ENCODE measurements at regions not wholly inside any gene's neighbourhood (a gene's known extent, or its start where the extent isn't known, plus 50 kb on each side); places are given as distances from the start of the nearest gene placed in this dataset.

DNA sequence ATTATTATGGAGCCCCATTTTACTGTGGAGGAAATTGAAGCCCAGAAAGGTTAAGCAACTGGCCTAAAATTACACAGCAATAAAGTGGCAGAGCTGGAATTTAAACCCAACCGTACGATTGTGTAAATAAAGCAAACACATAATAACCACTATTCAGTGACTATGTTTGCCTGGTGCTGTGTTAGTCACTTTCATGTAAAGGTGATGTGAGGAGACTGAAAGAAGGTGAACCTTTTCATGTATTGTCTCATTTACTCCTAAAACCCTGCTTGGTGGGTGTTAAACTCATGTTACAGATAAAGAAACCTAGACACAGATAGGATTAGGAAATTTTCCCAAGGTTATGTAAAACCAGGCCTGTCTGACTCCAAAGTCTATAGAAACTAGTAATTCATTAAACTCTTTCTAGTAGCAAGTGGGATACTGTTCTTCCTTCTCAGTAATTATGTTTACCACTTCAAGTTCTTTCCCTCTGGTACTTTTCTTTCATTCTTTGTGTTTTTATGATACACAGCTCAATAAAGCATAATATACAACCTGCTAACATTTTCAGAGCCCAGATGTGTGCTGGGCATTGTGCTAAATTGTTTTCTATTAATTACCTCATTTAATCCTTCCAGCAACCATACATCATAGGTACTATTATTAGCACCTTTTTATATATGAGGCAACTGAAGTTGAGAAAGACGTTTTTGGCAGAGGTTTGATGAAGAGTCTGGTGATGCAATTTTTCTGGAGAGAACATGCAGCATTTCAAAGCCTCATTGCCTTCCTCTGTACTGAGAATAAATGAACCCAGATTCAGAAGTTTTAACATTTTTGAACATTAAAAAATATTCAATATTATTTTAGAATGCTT, 202.7 kb downstream of the SPRY1 start:
- Histone ChIP-seq H3K9me3 (no peaks in the 10 kb centered on the region), H3K4me1 (peaks cover 17% of the 10 kb centered on the region), H3K4me3 (no peak overlapping the region), H3K27ac (peak overlapping the region; percentile 51), H3K36me3 (ENCODE audit: insufficient read depth in 1 of 2, low read depth in 1 of 2) (no peaks in the 10 kb centered on the region), H3K27me3 (ENCODE audit: insufficient read depth in 3 of 3, low read length in 2 of 3) (no peaks in the 10 kb centered on the region)
- DNase-seq: no peak
- intact Hi-C loops (cut with DNase I): loop anchor here in 1 of 2 donors (10.0 kb wide), 1 partner anchor 46 kb away; no protein-coding TSS in a partner anchor
- ATAC-seq: peak; percentile 70 to 97 (median 87)
- 46 to 61% (median 61%) methylated on average over 3 of the region's 3 CpGs for WGBS, 3 donors
- TF ChIP-seq, protein P1, sequence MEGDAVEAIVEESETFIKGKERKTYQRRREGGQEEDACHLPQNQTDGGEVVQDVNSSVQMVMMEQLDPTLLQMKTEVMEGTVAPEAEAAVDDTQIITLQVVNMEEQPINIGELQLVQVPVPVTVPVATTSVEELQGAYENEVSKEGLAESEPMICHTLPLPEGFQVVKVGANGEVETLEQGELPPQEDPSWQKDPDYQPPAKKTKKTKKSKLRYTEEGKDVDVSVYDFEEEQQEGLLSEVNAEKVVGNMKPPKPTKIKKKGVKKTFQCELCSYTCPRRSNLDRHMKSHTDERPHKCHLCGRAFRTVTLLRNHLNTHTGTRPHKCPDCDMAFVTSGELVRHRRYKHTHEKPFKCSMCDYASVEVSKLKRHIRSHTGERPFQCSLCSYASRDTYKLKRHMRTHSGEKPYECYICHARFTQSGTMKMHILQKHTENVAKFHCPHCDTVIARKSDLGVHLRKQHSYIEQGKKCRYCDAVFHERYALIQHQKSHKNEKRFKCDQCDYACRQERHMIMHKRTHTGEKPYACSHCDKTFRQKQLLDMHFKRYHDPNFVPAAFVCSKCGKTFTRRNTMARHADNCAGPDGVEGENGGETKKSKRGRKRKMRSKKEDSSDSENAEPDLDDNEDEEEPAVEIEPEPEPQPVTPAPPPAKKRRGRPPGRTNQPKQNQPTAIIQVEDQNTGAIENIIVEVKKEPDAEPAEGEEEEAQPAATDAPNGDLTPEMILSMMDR (IDR thresholded peaks at IDR 0.05): no peak

DNA sequence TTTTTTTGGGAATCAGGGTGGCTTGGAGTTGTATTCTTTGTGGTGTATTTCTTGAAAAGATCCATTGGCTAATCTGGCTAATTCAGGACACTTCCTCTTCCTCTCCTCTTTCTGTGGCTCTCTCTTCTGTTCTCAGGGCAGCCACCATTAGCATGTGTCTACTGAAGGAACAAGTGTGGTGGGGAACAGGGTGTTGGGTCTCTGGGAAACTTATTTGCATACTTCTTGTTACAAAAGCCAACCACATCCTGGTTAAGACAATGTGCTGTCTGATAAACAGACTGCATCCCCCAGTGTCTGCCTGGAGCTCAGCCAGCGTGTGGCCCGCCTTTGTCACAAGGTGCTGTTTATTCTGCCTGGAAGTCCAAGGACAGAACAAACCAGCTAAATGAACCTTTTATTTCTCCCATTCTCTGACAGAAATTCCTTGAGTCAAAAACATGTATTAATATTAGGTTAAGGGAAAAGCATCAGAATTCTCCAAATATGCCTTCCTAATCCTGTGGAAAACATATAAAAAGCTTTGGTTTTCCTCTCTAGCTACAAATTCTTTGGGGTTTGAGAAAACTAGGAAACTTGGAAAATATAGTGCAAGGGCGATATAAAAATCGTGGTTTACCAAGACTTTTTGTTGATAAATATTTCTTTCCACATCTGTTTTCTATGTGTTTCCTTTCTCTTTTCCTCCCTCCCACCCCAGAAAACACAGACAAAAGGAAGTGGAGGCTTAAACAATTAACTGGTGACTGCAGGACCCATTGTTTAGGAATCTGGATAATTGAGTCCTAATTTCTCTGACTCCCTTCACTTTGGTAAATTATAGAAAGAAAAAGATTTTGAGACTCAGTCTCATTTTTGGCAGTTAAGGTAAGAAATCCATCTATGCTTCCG, 203.6 kb downstream of the SPRY1 start:
- H3K36me3 ChIP-seq (ENCODE audit: insufficient read depth in 1 of 2, low read depth in 1 of 2): no peaks in the 10 kb centered on the region
- H3K27ac ChIP-seq: peak overlapping the region; percentile 51
- intact Hi-C loops (cut with DNase I): loop anchor here in 1 of 2 donors (10.0 kb wide), 1 partner anchor 45 kb away; no protein-coding TSS in a partner anchor

DNA sequence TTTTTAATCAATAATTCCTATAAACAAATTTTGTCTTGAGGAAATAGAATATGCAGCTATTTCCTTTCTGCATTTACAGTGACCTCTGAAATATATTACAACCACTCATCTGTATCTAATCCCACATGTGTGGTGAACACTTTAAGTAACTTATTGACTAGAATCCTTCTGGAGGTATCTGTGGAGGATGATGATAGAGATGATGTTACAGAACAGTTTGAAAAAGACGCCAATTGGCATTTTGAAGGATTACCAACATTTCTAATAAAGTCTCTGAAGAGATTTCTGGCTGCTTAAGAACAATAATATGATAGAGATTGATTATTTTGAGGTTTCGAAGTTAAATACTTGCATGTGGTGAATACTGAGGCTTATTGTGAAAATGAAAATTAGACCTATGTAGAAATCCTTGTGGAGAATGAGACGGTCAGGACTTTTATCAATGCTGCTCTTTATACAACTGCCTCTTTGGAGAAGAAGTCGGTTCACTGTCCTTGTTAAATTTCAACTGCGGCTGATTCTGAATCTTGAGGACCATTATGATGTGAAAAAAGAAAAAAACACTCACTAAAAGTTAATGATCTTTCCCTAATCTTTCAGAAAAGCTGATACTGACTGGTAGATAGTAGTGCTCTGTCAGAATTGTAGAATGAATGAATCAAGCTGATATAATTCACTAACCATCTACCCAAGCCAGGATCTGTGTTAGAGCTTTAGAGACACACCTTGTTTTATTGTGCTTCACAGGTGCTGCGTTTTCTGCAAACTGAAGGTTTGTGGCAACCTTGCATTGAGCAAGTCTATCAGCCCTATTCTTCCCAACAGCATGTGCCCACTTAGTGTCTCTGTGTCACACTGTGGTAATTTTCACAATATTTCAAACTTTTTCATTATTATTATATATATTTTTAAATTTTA, 204.7 kb downstream of the SPRY1 start:
- peak overlapping the region; percentile 51 for H3K27ac ChIP-seq
- intact Hi-C loops (cut with DNase I): no loop called here
- TF ChIP-seq, protein P1 (IDR thresholded peaks at IDR 0.05): no peak

More for the DNA sequence above, 203.6 kb downstream of the SPRY1 start:
- Histone ChIP-seq H3K4me3 (no peak overlapping the region), H3K27me3 (ENCODE audit: insufficient read depth in 3 of 3, low read length in 2 of 3) (no peaks in the 10 kb centered on the region), H3K9me3 (no peaks in the 10 kb centered on the region), H3K4me1 (peaks cover 17% of the 10 kb centered on the region)
- peak; percentile 63 to 76 for DNase-seq
- TF ChIP-seq, protein P1 (IDR thresholded peaks at IDR 0.05): no peak
- ATAC-seq: peak; percentile 44 to 68 (median 58)
- WGBS, 3 donors: 54 to 65% (median 61%) methylated on average over 5 of the region's 5 CpGs

DNA sequence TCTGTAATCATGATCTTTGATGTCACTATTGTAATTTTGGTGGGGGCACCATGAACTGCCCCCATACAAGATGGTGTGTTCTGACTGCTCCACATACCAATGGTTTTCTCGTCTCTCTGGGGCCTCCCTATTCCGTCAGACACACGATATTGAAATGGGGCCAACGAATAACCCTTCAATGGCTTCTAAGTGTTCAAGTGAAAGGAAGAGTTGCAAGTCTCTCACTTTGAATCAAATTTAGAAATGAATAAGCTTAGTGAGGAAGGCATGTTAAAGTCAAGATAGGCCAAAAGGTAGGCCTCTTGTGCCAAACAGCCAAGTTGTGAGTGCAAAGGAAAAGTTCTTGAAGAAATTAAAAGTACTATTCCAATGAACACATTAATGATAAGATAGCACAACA, 205.4 kb downstream of the SPRY1 start:
- WGBS, 3 donors: 94 to 96% (median 95%) methylated on average over 4 of the region's 4 CpGs
- ATAC-seq: no peak

More for the DNA sequence above, 204.7 kb downstream of the SPRY1 start:
- no peak for DNase-seq
- Histone ChIP-seq H3K36me3 (ENCODE audit: insufficient read depth in 1 of 2, low read depth in 1 of 2) (no peaks in the 10 kb centered on the region), H3K4me1 (peaks cover 17% of the 10 kb centered on the region), H3K9me3 (no peaks in the 10 kb centered on the region), H3K27me3 (ENCODE audit: insufficient read depth in 3 of 3, low read length in 2 of 3) (no peaks in the 10 kb centered on the region), H3K4me3 (no peak overlapping the region)
- ATAC-seq: no peak
- 85 to 89% (median 86%) methylated on average over 6 of the region's 6 CpGs for WGBS, 3 donors

More for the DNA sequence above, 205.4 kb downstream of the SPRY1 start:
- intact Hi-C loops (cut with DNase I): no loop called here
- Histone ChIP-seq H3K36me3 (ENCODE audit: insufficient read depth in 1 of 2, low read depth in 1 of 2) (no peaks in the 10 kb centered on the region), H3K4me3 (no peak overlapping the region), H3K27me3 (ENCODE audit: insufficient read depth in 3 of 3, low read length in 2 of 3) (no peaks in the 10 kb centered on the region), H3K27ac (no peak overlapping the region), H3K4me1 (peaks cover 17% of the 10 kb centered on the region), H3K9me3 (no peaks in the 10 kb centered on the region)
- TF ChIP-seq, protein P1 (IDR thresholded peaks at IDR 0.05): no peak
- no peak for DNase-seq

Measured in psoas muscle (tissue), 7 donors.